Neural cell (in vitro differentiated cells): ENCODE measurements at regions not wholly inside any gene's neighbourhood (a gene's known extent, or its start where the extent isn't known, plus 50 kb on each side); places are given as distances from the start of the nearest gene placed in this dataset.

Experiments
- H2AFZ ChIP-seq: fragments of 200-600, 300-800 bp; sonication (generic), shearing (Covaris generic); 2 replicates; pipeline ENCODE4 v1.6.0; 2014; ENCODE audit warnings: low read depth, mild to moderate bottlenecking, antibody characterized with exemption, low read length, moderate library complexity
- H3F3A ChIP-seq: fragments of 200-600 bp; shearing (Covaris generic); 2 replicates; pipeline ENCODE4 v1.6.1; 2016; ENCODE audit warnings: mild to moderate bottlenecking, moderate library complexity, mixed read lengths, antibody characterized with exemption, low read length; ENCODE audit not compliant: insufficient read depth, poor library complexity, severe bottlenecking
- H3K27ac ChIP-seq: fragments of 200-600, 300-800 bp; sonication (generic), shearing (Covaris generic); 2 replicates; pipeline ENCODE4 v1.5.1; 2014; ENCODE audit warnings: mild to moderate bottlenecking, low read length, moderate library complexity
- H3K27me3 ChIP-seq: fragments of 300-800, 200-600 bp; sonication (generic), shearing (Covaris generic); 2 replicates; pipeline ENCODE4 v1.6.0; 2014; ENCODE audit warnings: mild to moderate bottlenecking, low read depth, low read length, moderate library complexity; ENCODE audit not compliant: insufficient read depth
- H3K36me3 ChIP-seq: fragments of 300-800, 200-600 bp; sonication (generic), shearing (Covaris generic); 2 replicates; pipeline ENCODE4 v1.5.1; 2014; ENCODE audit warnings: mild to moderate bottlenecking, antibody characterized with exemption, low read length, moderate library complexity; ENCODE audit not compliant: insufficient read depth
- H3K4me2 ChIP-seq: fragments of 300-800, 200-600 bp; sonication (generic), shearing (Covaris generic); 2 replicates; pipeline ENCODE4 v1.6.0; 2014; ENCODE audit warnings: mild to moderate bottlenecking, low read length
- H3K4me3 ChIP-seq: fragments of 300-800, 200-600 bp; sonication (generic), shearing (Covaris generic); 2 replicates; pipeline ENCODE4 v1.5.1; 2014; ENCODE audit warnings: mild to moderate bottlenecking, low read length, moderate library complexity
- H3K79me2 ChIP-seq: fragments of 200-600 bp; shearing (Covaris generic); replicated peaks from 2 replicates; pipeline ENCODE4 v1.6.0; 2014; ENCODE audit warnings: mild to moderate bottlenecking, low read length, moderate library complexity; ENCODE audit not compliant: insufficient read depth
- H3K9ac ChIP-seq: fragments of 300-800, 200-600 bp; sonication (generic), shearing (Covaris generic); 2 replicates; pipeline ENCODE4 v1.6.1; 2016; ENCODE audit warnings: mild to moderate bottlenecking, low read length, mixed read lengths
- H3K9me2 ChIP-seq: fragments of 200-600 bp; shearing (Covaris generic); 2 replicates; pipeline ENCODE4 v1.6.1; 2016; ENCODE audit warnings: mild to moderate bottlenecking, low read length, mixed read lengths; ENCODE audit not compliant: insufficient read depth
- H3K9me3 ChIP-seq: fragments of 200-600, 300-800 bp; sonication (generic), shearing (Covaris generic); 2 replicates; pipeline ENCODE4 v1.6.1; 2016; ENCODE audit warnings: mild to moderate bottlenecking, mixed run types, low read length, moderate library complexity, mixed read lengths
- H4K20me1 ChIP-seq: fragments of 200-600 bp; shearing (Covaris generic); 2 replicates; pipeline ENCODE4 v1.6.1; 2016; ENCODE audit warnings: mild to moderate bottlenecking, mixed run types; ENCODE audit not compliant: insufficient read depth
- EP300 ChIP-seq: fragments of 450-650 bp; conservative IDR thresholded peaks from 2 replicates; pipeline ENCODE4 v1.6.1; 2014; ENCODE audit warnings: antibody characterized with exemption, mild to moderate bottlenecking, moderate library complexity; ENCODE audit not compliant: poor library complexity, severe bottlenecking
- EZH2 ChIP-seq: fragments of 200-600, 300-800 bp; shearing (Covaris generic), sonication (generic); IDR thresholded peaks from 2 replicates; pipeline ENCODE4 v1.6.1; 2014; ENCODE audit warnings: antibody characterized with exemption, low read length, borderline replicate concordance, mild to moderate bottlenecking; ENCODE audit not compliant: insufficient read depth, poor library complexity, severe bottlenecking
- MXI1 ChIP-seq: fragments of 450-650 bp; conservative IDR thresholded peaks from 2 replicates; pipeline ENCODE4 v1.6.1; 2014; ENCODE audit warnings: antibody characterized with exemption, mild to moderate bottlenecking; ENCODE audit not compliant: poor library complexity, severe bottlenecking
- POLR2AphosphoS5 ChIP-seq: IDR thresholded peaks from 2 replicates; pipeline ENCODE4 v1.6.1; 2012
- RAD21 ChIP-seq: fragments of 450-650 bp; conservative IDR thresholded peaks from 2 replicates; pipeline ENCODE4 v1.6.1; 2014; ENCODE audit warnings: antibody characterized with exemption, mild to moderate bottlenecking, moderate library complexity
- SMC3 ChIP-seq: fragments of 450-650 bp; conservative IDR thresholded peaks from 2 replicates; pipeline ENCODE4 v1.6.1; 2014; ENCODE audit warnings: antibody characterized with exemption, mild to moderate bottlenecking, moderate library complexity; ENCODE audit not compliant: poor library complexity
- TAF1 ChIP-seq: IDR thresholded peaks from 2 replicates; pipeline ENCODE4 v1.6.1; 2012; ENCODE audit warnings: low read depth
- TF ChIP-seq, protein P1 (sequence below): fragments of 450-650 bp; IDR thresholded peaks from 2 replicates; pipeline ENCODE4 v1.5.1; 2014; ENCODE audit warnings: antibody characterized with exemption, mild to moderate bottlenecking, moderate library complexity; ENCODE audit not compliant: poor library complexity, severe bottlenecking
- TF ChIP-seq, protein P2 (sequence below): IDR thresholded peaks from 2 replicates; pipeline ENCODE4 v1.6.1; 2012; ENCODE audit warnings: borderline replicate concordance

DNA sequence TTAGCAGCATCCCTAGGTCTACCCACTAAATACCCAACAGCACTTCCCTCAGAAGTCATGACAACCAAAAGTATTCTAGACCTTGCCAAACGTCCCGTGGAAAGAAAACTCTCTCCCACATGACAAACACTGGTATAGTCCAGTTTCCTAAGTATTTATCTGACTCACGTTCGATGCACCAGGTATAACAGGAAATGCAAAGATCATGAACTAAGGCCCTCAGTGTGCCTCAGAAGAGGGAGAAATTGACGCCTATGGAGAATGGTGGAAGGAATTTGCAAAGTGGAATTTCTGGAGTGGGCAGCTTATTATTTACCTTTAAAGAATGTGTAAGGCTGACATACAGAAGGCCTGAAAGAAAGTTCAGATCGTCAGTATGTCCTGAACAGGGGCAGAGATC is 523.6 kb upstream of the DAB1 start:
- Histone ChIP-seq H4K20me1 (no peaks in the 10 kb centered on the region), H3K27ac (no peak overlapping the region)
- TF ChIP-seq RAD21 (no peak), EZH2 (no peak), POLR2AphosphoS5 (no peak), EP300 (no peak), TAF1 (no peak), SMC3 (no peak)
- TF ChIP-seq, protein P1, sequence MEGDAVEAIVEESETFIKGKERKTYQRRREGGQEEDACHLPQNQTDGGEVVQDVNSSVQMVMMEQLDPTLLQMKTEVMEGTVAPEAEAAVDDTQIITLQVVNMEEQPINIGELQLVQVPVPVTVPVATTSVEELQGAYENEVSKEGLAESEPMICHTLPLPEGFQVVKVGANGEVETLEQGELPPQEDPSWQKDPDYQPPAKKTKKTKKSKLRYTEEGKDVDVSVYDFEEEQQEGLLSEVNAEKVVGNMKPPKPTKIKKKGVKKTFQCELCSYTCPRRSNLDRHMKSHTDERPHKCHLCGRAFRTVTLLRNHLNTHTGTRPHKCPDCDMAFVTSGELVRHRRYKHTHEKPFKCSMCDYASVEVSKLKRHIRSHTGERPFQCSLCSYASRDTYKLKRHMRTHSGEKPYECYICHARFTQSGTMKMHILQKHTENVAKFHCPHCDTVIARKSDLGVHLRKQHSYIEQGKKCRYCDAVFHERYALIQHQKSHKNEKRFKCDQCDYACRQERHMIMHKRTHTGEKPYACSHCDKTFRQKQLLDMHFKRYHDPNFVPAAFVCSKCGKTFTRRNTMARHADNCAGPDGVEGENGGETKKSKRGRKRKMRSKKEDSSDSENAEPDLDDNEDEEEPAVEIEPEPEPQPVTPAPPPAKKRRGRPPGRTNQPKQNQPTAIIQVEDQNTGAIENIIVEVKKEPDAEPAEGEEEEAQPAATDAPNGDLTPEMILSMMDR, result no peak
- TF ChIP-seq, protein P2, sequence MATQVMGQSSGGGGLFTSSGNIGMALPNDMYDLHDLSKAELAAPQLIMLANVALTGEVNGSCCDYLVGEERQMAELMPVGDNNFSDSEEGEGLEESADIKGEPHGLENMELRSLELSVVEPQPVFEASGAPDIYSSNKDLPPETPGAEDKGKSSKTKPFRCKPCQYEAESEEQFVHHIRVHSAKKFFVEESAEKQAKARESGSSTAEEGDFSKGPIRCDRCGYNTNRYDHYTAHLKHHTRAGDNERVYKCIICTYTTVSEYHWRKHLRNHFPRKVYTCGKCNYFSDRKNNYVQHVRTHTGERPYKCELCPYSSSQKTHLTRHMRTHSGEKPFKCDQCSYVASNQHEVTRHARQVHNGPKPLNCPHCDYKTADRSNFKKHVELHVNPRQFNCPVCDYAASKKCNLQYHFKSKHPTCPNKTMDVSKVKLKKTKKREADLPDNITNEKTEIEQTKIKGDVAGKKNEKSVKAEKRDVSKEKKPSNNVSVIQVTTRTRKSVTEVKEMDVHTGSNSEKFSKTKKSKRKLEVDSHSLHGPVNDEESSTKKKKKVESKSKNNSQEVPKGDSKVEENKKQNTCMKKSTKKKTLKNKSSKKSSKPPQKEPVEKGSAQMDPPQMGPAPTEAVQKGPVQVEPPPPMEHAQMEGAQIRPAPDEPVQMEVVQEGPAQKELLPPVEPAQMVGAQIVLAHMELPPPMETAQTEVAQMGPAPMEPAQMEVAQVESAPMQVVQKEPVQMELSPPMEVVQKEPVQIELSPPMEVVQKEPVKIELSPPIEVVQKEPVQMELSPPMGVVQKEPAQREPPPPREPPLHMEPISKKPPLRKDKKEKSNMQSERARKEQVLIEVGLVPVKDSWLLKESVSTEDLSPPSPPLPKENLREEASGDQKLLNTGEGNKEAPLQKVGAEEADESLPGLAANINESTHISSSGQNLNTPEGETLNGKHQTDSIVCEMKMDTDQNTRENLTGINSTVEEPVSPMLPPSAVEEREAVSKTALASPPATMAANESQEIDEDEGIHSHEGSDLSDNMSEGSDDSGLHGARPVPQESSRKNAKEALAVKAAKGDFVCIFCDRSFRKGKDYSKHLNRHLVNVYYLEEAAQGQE, result no peak

DNA sequence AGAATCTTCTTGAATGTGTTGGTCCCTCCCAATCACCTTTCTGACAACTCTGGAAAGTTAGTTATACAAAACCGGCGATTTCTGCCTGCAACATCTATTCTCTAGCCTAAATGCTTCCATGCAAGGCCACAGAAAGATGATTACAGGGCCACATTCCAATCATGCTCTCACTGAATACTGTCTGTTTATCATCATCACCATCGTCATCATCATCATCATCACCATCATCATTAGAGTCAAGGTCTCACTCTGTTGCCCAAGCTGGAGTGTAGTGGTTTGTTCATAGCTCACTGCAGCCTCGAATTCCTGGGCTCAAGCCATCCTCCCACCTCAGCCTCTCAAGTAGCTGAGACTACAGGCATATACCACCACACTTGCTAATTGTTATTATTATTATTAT is 521.2 kb upstream of the DAB1 start:
- Histone ChIP-seq H3F3A (no peaks in the 10 kb centered on the region), H3K4me2 (no peak overlapping the region), H3K27me3 (no peaks in the 10 kb centered on the region), H3K9me2 (no peaks in the 10 kb centered on the region), H3K9me3 (no peaks in the 10 kb centered on the region), H2AFZ (no peak overlapping the region), H3K79me2 (no peaks in the 10 kb centered on the region), H3K4me3 (no peak overlapping the region), H4K20me1 (no peaks in the 10 kb centered on the region), H3K9ac (no peak overlapping the region), H3K36me3 (no peaks in the 10 kb centered on the region), H3K27ac (no peak overlapping the region)
- TF ChIP-seq RAD21 (no peak), SMC3 (no peak), EZH2 (no peak), POLR2AphosphoS5 (no peak), EP300 (no peak), MXI1 (no peak), TAF1 (no peak)
- TF ChIP-seq, protein P2, result no peak
- TF ChIP-seq, protein P1, result no peak

More for the DNA sequence above, 523.6 kb upstream of the DAB1 start:
- Histone ChIP-seq H3K79me2 (no peaks in the 10 kb centered on the region), H3K36me3 (no peaks in the 10 kb centered on the region), H3K27me3 (no peaks in the 10 kb centered on the region), H3K4me3 (no peak overlapping the region), H3F3A (no peaks in the 10 kb centered on the region), H3K9me3 (no peaks in the 10 kb centered on the region), H3K4me2 (no peak overlapping the region), H3K9me2 (no peaks in the 10 kb centered on the region), H2AFZ (no peak overlapping the region), H3K9ac (no peak overlapping the region)
